ENCODE measurements at regions not wholly inside any gene's neighbourhood (a gene's known extent, or its start where the extent isn't known, plus 50 kb on each side); places are given as distances from the start of the nearest gene placed in this dataset.
"Not testable (repeated sequence)": the region's sequence is repeated elsewhere in the genome, so short reads cannot be mapped to it uniquely, and the experiment has no call there.

DNA sequence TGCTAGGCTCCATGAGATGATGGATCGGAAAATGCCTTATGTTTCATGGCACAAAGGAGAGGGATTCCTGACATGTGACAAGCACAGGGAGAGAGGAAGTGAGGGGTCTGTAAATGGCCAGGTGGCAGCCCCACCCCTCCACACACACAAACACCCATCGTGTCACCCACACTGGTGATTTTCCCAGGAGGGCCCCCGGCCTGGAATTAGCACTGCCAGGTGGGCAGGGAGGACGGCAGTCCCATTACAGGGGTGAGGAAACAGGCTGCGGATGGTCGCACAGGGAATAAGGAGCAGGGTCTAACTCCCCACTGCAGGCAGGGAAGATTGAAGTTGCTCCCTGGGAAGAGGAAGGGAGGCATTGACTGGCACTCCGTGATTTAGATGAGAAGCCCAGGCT lies 395.3 kb upstream of the ZNF337 start:
- DNase-seq, result not testable (repeated sequence)

DNA sequence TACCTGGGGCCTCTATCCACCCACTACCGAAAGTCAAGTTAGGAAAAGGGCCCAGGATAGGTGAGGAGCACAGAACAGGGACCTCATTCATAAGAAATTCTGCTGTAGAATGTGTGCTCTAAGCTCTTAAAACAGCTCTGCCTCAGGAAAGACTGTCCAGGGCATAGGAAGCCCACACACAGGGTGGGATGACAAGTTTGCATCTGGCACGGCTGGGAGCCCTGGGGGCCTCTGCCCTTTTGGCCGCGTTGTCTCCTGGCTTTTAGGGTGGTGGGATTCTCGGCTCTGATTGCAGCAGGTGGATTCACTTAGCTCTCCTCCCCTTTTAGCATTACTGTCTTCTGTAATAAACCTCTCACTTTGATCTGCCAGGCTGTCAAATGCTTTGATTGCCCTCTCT lies 389.5 kb upstream of the ZNF337 start:
- DNase-seq, result not testable (repeated sequence)

DNA sequence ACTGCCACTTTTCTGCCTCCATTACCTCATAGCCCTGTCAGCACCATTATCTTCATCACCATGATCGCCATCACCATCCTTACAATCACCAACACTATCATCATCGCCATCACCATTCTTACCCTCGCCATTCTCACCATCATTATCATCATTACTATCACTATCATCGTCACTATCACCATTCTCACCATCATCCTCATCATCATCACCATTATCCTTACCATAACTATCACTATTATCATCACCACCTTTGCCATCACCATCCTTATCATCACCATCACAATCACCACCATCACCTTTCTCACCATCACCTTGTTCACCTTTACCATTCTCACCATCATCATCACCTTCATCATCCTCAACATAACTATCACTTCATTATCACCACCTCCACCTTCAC lies 377.3 kb upstream of the ZNF337 start:
- not testable (repeated sequence) for DNase-seq

GRCh38 chr20:26059324-26059723 lies 362.7 kb upstream of the ZNF337 start:
- DNase-seq, result not testable (repeated sequence)

DNA sequence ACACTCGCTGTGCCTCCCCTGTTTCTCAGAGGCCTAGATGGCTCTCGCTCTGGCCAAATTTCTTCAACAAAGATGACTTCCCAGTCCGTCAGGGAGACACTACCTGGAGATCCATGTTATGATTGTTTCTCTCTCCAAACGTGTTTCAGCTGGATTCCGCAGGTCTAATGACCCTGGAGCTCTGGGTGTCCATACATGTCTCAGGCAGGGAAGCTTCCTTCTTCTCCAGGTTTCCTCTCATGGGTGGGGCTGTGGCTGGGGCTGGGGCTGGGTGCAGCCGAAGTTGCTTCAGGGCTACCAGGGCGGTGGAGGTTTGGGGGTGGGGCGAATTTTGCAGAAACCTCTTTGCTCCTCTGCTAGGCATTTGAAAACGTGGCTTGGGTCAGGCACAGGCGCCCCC lies 361.8 kb upstream of the ZNF337 start:
- DNase-seq, result not testable (repeated sequence)

- not testable (repeated sequence) for DNase-seq
These were observed 360.6 kb upstream of the ZNF337 start for GRCh38 chr20:26057135-26057752.

DNA sequence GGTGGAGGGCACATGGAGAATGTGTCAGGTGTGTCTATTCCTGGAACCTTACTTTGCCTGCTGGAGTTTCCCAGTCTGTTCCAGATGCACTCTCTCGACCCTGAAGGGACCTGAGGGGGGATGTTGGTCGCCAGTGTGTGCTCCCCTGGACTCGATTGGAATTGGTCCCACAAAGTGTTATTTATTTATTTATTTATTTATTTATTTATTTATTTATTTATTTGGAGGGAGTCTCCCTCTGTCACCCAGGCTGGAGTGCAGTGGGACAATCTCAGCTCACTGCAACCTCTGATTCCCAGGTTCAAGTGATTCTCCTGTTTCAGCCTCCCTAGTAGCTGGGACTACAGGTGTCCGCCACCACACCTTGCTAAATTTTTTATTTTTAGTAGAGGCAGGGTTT lies 329.1 kb upstream of the ZNF337 start:
- DNase-seq, result not testable (repeated sequence)

- DNase-seq, result not testable (repeated sequence)
These were observed 314.3 kb upstream of the ZNF337 start for GRCh38 chr20:26010942-26011276.

DNA sequence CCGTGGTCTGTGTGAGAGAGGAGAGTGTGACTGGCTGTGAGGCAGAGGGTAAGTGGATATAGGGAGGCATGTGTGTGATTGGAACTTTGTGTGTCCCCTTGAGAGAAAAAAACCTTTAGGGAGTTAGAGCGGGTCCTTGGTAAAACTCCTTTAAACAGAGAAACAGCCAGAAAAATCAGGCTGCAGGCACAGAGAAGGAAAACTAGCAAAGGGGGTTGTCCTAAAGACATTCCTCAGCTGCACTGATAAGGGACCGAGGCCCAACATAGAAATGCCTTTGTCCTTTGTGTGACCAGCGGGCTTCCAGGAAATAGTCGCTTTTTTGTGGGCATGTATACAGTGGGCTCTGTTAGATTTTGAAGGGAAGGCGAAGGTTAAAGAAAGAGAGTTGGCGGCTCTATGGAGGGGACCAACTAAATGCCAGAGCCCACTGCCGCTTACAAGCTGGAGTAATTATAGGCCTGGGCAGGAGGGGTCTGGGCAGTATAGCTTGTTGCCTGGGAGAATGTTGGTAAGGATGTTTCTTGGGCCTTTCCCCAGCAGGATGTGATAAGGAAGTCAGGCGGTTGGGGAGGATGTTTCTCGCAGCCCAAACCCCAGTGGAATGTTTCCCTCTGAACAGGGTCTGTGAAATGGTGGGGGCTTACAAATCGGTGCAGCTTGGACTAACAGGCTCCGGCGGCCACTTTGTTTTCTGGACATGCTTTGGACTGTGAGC lies 313.7 kb upstream of the ZNF337 start:
- DNase-seq, result not testable (repeated sequence)

DNA sequence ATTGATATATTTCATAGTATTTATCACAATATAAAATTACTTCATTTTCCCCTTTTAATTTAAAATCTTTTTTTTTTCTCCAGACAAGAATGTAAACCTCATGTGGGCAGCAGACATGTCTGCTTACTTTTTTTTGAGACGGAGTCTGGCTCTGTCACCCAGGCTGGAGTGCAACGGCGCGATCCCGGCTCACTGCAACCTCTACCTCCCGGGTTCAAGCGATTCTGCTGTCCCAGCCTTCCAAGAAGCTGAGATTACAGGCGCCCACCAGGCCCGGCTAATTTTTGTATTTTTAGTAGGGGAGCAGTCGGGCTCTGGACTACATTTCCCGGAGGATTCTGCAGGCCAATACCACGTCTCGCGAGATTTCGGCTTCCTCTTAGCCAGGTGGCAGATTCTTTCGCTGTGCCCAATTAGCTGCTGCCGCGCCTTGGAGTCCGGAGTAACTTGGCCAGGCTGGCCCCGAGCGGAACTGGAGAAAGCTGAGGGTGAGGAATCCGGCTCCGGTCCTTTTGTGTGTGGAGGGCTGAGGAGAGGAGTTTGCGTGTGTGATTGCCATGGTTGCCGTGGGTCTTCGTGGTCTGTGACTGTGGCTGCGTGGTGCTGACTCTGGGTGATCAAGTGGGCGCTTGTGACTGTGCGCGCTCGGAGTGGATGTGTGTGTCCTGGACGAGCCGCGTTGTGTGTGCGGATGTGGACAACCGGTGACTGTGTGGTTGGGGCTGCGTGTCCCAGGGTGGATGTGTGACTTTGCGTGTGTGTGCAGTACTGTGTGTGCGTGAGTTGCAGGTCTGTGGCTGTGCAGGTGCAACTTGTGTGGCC lies 313.0 kb upstream of the ZNF337 start:
- DNase-seq, result not testable (repeated sequence)

GRCh38 chr20:26008026-26008425 lies 311.4 kb upstream of the ZNF337 start:
- DNase-seq, result not testable (repeated sequence)

DNA sequence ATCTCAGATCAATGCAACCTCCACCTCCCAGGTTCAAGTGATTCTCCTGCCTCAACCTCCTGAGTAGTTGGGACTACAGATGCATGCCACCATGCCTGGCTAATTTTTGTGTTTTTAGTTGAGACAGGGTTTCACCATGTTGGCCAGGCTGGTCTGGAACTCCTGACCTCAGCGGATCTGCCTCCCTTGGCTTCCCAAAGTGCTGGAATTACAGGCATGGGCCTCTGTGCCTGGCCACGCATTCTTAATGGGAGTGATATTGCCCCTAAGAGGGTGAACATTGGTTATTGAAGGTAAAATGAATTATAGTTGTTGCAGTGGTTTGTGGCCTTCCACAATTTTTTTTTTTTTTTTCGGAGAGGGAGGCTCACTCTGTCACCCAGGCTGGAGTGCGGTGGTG lies 309.5 kb upstream of the ZNF337 start:
- DNase-seq, result not testable (repeated sequence)

DNA sequence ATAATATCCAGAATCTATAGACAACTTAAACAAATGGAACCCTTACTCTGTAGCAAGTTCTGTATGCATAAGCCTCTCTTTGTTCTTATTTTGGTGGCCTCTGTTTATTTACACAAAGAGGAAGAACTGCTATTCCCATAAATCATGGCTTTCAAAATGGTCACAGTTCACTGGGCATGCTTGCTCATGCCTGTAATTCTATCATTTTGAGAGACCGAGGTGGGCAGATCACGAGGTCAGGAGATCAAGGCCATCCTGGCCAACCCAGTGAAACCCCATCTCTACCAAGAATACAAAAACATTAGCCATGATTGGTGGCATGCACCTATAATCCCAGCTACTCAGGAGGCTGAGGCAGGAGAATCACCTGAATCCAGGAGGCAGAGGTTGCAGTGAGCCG lies 307.3 kb upstream of the ZNF337 start:
- not testable (repeated sequence) for DNase-seq

- DNase-seq, result not testable (repeated sequence)
These were observed 300.9 kb upstream of the ZNF337 start for GRCh38 chr20:25997367-25998038.

DNA sequence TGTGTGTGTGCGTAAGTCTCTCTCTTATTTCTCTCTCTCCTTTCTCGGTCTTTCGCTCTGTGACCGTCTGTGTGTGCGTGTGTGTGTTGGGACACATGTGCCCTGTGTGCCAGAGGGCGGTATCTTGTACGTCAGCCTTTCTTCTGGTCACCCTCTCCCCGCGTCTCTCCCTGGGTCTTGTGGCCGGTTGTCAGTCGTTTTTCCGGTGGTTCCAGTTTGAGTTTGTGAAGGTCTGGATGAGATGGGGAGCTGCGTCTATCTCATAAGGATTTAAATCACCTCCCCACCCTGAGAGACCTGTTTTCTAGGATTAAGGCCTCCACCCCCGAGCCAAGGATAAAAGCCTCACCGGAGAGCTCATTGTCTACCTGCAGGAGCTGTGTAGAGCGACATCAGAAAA lies 295.5 kb upstream of the ZNF337 start:
- DNase-seq, result no peak

GRCh38 chr20:25991756-25992130 lies 295.1 kb upstream of the ZNF337 start:
- no peak for DNase-seq

DNA sequence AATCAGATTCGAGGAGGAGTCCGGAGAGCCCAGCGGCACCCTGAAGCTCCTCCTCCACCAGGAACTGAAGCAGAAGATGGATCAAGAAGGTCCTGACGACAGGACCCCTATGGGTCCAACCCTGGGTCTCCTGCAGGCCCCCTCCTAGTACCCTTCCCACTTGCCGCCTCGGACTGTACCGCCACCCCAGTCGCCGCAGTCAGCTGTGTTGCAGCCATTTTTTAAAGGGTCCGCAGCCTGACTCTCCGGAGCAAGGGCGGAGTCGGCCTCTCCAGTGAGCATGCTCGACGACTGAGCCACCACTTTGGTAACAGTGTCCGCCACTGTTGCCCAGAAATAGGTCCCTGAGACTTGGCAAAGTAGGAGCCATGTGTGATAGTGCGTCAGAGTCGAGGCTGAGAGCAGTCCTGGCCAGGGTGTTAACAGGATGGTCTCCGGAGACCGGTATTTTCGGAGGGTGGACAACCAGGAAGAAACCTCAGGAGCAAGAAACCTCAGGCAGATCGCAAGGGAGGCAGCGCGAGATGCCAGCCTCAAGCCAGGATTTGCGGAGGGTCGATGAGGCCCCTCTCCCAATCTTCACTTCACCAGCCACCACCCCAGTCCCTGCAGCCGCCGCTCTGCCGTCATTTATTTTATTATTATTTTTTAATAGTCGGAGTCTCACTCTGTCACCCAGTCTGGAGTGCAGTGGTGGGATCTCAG lies 294.6 kb upstream of the ZNF337 start:
- no peak for DNase-seq

DNA sequence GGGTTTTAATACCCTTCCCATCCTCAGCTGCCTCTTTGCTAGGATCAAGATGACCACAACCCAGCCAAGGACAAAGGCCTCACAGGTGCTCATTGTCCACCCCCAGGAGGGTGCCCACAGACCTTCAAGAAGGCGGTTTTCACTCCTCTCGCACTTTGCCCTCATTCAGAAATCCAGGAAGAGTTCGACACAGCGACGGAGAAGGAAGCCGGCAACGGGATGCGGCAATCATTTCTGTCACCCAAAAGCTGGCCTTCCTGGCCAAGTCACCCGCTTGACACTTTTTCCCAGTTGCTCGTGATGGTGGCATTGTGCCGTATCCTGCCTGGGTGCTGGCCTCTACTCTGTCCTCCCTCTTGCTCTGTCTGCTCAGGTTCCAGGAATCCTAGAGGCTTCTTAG lies 293.0 kb upstream of the ZNF337 start:
- not testable (repeated sequence) for DNase-seq

GRCh38 chr20:25989196-25989595 lies 292.5 kb upstream of the ZNF337 start:
- no peak for DNase-seq

DNA sequence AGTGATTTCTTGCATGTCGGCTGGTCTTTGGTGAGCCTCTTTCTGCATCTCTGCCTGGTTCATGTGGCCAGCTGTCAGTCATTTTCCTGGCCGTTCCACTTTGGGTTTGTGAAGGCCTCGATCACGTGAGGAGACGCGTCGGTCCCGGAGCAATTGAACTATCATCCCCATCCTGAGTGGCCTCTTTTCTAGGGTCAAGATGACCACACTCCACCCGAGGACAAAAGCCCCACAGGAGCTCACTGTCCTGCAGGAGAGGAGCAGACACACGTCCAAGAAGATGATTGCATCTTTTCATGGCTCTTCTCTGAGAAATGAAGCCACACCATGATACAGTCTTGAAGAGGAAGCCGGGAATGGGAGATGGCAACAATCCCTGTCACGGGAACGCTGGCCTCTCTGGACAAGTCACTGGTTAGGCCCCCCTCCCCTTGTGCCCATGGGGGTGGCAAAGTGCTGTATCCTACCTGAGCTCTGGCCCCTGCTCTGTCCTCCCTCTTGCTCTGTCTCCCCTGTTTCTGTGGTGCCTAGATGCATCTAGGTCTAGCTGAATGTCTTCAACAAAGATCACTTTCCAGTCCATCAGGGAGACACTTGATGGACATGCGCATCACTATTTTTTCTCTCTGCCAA lies 291.4 kb upstream of the ZNF337 start:
- not testable (repeated sequence) for DNase-seq

DNA sequence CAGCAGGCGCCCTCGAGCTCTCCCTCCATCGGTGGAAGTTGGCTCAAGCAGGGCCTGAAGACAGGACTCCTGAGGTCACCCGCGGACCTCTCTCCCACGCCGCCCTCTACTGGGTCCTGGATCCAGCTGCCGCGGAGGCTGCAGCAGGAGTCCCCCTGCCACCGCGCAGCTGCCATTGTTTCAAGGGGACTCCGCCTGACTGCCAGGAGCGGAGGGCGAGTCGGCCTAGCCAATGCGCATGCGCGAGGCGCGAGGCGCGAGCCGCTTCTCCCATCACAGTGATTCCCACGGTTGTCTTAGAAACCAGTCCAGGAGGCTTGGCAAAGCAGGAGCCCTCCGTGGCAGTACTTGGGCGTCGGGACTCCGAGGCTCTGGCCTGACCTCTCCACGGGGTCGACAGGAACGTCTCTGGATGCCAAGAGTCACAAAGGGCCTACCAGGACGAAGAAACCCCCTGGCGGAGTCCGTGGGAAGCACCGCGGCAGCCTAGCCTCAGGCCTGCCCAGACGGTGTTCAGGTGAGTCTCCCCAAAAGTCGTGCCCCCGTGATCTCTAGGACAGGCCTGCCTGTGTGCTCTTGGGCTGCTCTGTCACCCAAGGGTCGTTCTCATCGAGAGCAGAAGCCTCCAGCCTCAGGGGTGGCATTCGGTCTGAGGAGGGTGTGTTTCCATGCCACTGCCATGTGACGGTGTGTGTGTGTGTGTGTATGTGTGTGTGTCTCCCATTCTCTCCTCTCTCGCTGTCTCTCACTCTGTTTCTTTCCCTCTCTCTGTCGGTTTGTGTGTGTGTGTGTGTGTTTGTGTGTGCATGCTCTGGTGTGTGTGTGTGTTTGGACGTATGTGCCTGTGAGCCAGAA lies 290.6 kb upstream of the ZNF337 start:
- peak in 1 of 2 experiments; percentile 1 for DNase-seq
